ENCODE measurements at regions not wholly inside any gene's neighbourhood (a gene's known extent, or its start where the extent isn't known, plus 50 kb on each side); places are given as distances from the start of the nearest gene placed in this dataset.

GRCh38 chr4:35897808-35898207 is 346.5 kb downstream of the ARAP2 start:
- in situ Hi-C loops (cut with MboI; ENCODE audit: low pct_unique_long_range_greater_than_20kb in 2 of 9, low sequenced_read_pairs in 9 of 9, unreplicated experiment in 9 of 9): no loop called here
- ATAC-seq (replicated peaks in 6 of 8): no peak
- H3K27ac ChIP-seq: no peak overlapping the region

GRCh38 chr4:35900286-35901243 is 343.7 kb downstream of the ARAP2 start:
- ATAC-seq (replicated peaks in 6 of 8): no peak
- Histone ChIP-seq H3K4me3 (no peak overlapping the region), H3K4me1 (replicated peaks in 1 of 2) (no peaks in the 10 kb centered on the region), H3K27ac (no peak overlapping the region)
- 0 to 93% (median 62%) methylated on average over 1 to 7 of the region's 10 CpGs for WGBS, 10 experiments
- in situ Hi-C loops (cut with MboI; ENCODE audit: low pct_unique_long_range_greater_than_20kb in 2 of 9, low sequenced_read_pairs in 9 of 9, unreplicated experiment in 9 of 9): no loop called here

More at GRCh38 chr4:35897808-35898207, 346.5 kb downstream of the ARAP2 start:
- Histone ChIP-seq H3K4me1 (replicated peaks in 1 of 2) (no peaks in the 10 kb centered on the region), H3K4me3 (no peak overlapping the region)

DNA sequence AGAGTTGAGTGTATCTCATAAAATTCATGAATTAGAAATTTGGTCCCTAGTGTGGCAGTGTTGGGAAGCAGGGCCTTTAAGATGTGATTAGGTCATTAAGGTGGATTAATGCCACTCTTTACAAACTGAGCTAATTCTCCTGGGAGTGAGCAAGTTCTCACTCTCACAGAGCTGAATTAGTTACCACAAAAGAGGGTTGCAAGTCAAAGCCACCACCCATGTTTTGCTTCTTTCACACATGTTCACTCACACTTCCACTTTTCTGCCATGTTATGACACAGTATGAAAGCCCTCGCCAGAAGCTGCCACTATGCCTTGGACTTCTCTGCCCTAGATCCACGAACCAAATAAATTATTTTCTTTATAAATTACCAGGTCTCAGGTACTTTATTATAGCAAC is 332.1 kb downstream of the ARAP2 start:
- in situ Hi-C loops (cut with MboI; ENCODE audit: low pct_unique_long_range_greater_than_20kb in 2 of 9, low sequenced_read_pairs in 9 of 9, unreplicated experiment in 9 of 9): no loop called here
- no peak for ATAC-seq (replicated peaks in 6 of 8)

GRCh38 chr4:35918491-35918977 is 325.8 kb downstream of the ARAP2 start:
- 0 to 80% (median 27%) methylated on average over 1 of the region's 1 CpG; no CpG with 5 or more reads in 2 of the 10 experiments for WGBS, 10 experiments
- in situ Hi-C loops (cut with MboI; ENCODE audit: low pct_unique_long_range_greater_than_20kb in 2 of 9, low sequenced_read_pairs in 9 of 9, unreplicated experiment in 9 of 9): no loop called here
- no peak for ATAC-seq (replicated peaks in 6 of 8)
- Histone ChIP-seq H3K27ac (no peak overlapping the region), H3K4me1 (replicated peaks in 1 of 2) (no peaks in the 10 kb centered on the region), H3K4me3 (no peak overlapping the region)

More for the DNA sequence above, 332.1 kb downstream of the ARAP2 start:
- Histone ChIP-seq H3K4me1 (replicated peaks in 1 of 2) (no peaks in the 10 kb centered on the region), H3K27ac (no peak overlapping the region), H3K4me3 (no peak overlapping the region)
- WGBS, 10 experiments: 0 to 71% (median 40%) methylated on average over 1 to 2 of the region's 2 CpGs; no CpG with 5 or more reads in 1 of the 10 experiments

DNA sequence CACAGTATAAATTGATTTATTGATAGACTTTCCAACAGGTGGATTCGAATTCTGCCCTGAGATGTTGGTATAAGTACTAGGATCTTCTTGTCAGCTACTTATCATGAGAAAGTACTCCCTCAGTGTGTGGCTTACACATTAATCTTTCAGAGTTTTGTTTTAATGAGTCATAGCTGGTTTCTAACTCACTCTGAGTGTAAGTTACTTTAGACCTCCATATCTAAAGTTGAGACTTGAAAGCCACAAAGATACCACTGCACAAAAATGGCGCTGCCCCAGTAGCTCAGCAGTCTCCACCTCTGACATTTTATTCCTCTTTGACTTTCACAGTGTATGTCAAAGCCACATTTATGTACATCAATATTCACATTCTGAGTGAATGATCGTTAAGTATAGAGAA is 318.5 kb downstream of the ARAP2 start:
- Histone ChIP-seq H3K4me1 (replicated peaks in 1 of 2) (no peaks in the 10 kb centered on the region), H3K27ac (no peak overlapping the region), H3K4me3 (no peak overlapping the region)
- no peak for ATAC-seq (replicated peaks in 6 of 8)
- in situ Hi-C loops (cut with MboI; ENCODE audit: low pct_unique_long_range_greater_than_20kb in 2 of 9, low sequenced_read_pairs in 9 of 9, unreplicated experiment in 9 of 9): no loop called here
- WGBS, 10 experiments: 0 to 100% (median 72%) methylated on average over 1 to 3 of the region's 3 CpGs; no CpG with 5 or more reads in 1 of the 10 experiments

DNA sequence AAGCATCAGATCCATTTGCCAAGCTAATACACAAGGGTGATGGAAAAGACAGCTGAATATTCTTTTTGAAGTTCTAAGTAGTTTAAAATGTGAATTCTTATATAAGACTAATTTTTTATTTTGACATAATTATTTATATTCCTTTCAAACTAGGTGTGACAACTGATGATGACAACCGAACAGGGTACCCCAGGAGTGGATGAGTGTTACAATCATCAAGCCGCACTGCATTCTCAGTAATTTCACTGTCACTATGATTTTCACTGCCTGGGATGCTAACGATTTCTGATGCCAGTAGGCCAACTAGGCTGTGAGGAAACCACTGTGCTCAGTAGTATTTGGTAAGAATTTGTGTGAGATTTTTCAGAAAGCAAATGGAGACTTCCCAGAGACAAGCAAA is 317.5 kb downstream of the ARAP2 start:
- in situ Hi-C loops (cut with MboI; ENCODE audit: low pct_unique_long_range_greater_than_20kb in 2 of 9, low sequenced_read_pairs in 9 of 9, unreplicated experiment in 9 of 9): no loop called here

GRCh38 chr4:35933901-35934300 is 310.4 kb downstream of the ARAP2 start:
- WGBS, 10 experiments: 0 to 48% (median 20%) methylated on average over 1 to 3 of the region's 3 CpGs; no CpG with 5 or more reads in 3 of the 10 experiments
- no peak overlapping the region for H3K27ac ChIP-seq
- in situ Hi-C loops (cut with MboI; ENCODE audit: low pct_unique_long_range_greater_than_20kb in 2 of 9, low sequenced_read_pairs in 9 of 9, unreplicated experiment in 9 of 9): no loop called here
- peak in 3 of 8 experiments; percentile 58 to 74 (median 74) for ATAC-seq (replicated peaks in 6 of 8)
- peaks cover 0 to 9% of the 10 kb centered on the region in 2 donors for H3K4me1 ChIP-seq (replicated peaks in 1 of 2)
- no peak overlapping the region for H3K4me3 ChIP-seq

More for the DNA sequence above, 317.5 kb downstream of the ARAP2 start:
- Histone ChIP-seq H3K27ac (no peak overlapping the region), H3K4me1 (replicated peaks in 1 of 2) (no peaks in the 10 kb centered on the region), H3K4me3 (no peak overlapping the region)
- no peak for ATAC-seq (replicated peaks in 6 of 8)
- WGBS, 10 experiments: 0 to 92% (median 67%) methylated on average over 1 to 3 of the region's 3 CpGs; no CpG with 5 or more reads in 1 of the 10 experiments

- Histone ChIP-seq H3K4me1 (replicated peaks in 1 of 2) (peaks cover 0 to 9% of the 10 kb centered on the region in 2 donors), H3K27ac (no peak overlapping the region), H3K4me3 (no peak overlapping the region)
- in situ Hi-C loops (cut with MboI; ENCODE audit: low pct_unique_long_range_greater_than_20kb in 2 of 9, low sequenced_read_pairs in 9 of 9, unreplicated experiment in 9 of 9): no loop called here
- 0 to 55% (median 20%) methylated on average over 2 to 5 of the region's 5 CpGs for WGBS, 10 experiments
- ATAC-seq (replicated peaks in 6 of 8): peak in 4 of 8 experiments; percentile 16 to 53 (median 30)
Measured at GRCh38 chr4:35934320-35934981, 309.9 kb downstream of the ARAP2 start.

GRCh38 chr4:35938936-35939335 is 305.4 kb downstream of the ARAP2 start:
- in situ Hi-C loops (cut with MboI; ENCODE audit: low pct_unique_long_range_greater_than_20kb in 2 of 9, low sequenced_read_pairs in 9 of 9, unreplicated experiment in 9 of 9): no loop called here
- WGBS, 10 experiments: 7 to 100% (median 77%) methylated on average over 1 to 3 of the region's 3 CpGs
- no peak overlapping the region for H3K27ac ChIP-seq
- no peak overlapping the region for H3K4me3 ChIP-seq
- no peak for ATAC-seq (replicated peaks in 6 of 8)
- H3K4me1 ChIP-seq (replicated peaks in 1 of 2): peaks cover 0 to 3% of the 10 kb centered on the region in 2 donors

DNA sequence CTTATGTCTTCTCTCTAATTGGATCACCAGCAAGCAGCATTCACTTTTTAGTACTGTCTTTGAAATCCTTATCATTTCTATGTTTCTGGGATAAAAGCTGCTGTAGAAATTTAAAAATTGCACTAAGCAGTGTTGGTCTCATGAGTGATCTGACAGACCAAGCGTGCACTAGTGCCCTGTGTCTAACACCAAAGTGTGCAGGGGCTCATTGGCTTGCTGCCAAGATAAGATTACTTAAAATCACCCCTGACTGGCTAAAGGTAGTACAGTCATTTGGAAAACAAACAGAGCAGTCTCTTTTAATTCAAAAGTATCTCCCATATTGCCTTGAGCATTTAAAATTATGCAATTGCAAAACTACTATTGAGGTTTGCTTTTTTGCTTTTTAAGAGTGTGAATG is 304.6 kb downstream of the ARAP2 start:
- 0 to 100% (median 80%) methylated on average over 1 of the region's 1 CpG; no CpG with 5 or more reads in 3 of the 10 experiments for WGBS, 10 experiments
- Histone ChIP-seq H3K27ac (no peak overlapping the region), H3K4me3 (no peak overlapping the region), H3K4me1 (replicated peaks in 1 of 2) (no peaks in the 10 kb centered on the region)
- ATAC-seq (replicated peaks in 6 of 8): no peak
- in situ Hi-C loops (cut with MboI; ENCODE audit: low pct_unique_long_range_greater_than_20kb in 2 of 9, low sequenced_read_pairs in 9 of 9, unreplicated experiment in 9 of 9): no loop called here

DNA sequence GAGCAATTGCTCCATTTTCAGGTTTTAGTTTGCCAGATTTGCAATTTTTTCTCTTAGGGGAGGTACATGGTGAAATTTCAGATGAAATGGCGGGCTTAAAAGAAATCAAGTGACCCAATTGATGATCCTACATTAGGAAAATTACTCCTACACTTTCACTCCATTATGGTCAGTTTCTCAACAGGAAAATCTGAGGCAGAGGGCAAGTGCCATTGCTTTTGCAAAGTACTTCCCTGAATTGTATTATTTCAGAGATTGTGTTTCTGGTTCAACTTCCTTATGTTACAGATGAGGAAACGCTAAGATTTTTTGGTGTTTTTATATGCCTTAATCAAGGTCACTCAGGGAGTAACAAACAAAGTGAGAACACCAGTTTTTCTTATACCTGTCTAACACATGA is 302.2 kb downstream of the ARAP2 start:
- H3K4me3 ChIP-seq: no peak overlapping the region
- in situ Hi-C loops (cut with MboI; ENCODE audit: low pct_unique_long_range_greater_than_20kb in 2 of 9, low sequenced_read_pairs in 9 of 9, unreplicated experiment in 9 of 9): no loop called here
- H3K4me1 ChIP-seq (replicated peaks in 1 of 2): no peaks in the 10 kb centered on the region
- H3K27ac ChIP-seq: no peak overlapping the region
- ATAC-seq (replicated peaks in 6 of 8): no peak
- WGBS, 10 experiments: 0 to 100% (median 79%) methylated on average over 1 to 2 of the region's 2 CpGs; no CpG with 5 or more reads in 1 of the 10 experiments

DNA sequence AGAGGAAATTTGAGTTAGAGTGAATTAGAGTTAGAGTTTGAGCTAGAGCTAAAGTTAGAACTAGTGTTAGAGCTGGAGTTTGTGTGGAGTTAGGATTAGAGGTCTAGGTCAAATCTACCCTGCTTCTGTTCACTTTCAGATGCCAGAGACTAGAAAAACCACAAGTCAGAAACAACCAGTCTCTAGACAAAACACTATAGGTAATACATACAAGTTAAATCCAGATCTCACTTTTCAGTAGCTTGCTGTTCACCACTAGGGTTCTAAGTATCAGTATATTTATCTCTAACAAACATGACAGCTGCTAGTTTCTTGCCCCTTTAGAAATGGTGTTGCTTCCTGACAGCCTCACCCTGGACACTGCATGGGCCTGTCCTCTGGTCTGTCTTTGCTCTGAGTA is 300.7 kb downstream of the ARAP2 start:
- no peak for ATAC-seq (replicated peaks in 6 of 8)
- in situ Hi-C loops (cut with MboI; ENCODE audit: low pct_unique_long_range_greater_than_20kb in 2 of 9, low sequenced_read_pairs in 9 of 9, unreplicated experiment in 9 of 9): no loop called here
- H3K4me1 ChIP-seq (replicated peaks in 1 of 2): no peaks in the 10 kb centered on the region

GRCh38 chr4:35948171-35948570 is 296.1 kb downstream of the ARAP2 start:
- 0 to 100% (median 90%) methylated on average over 1 to 2 of the region's 2 CpGs for WGBS, 10 experiments
- no peak for ATAC-seq (replicated peaks in 6 of 8)
- H3K27ac ChIP-seq: no peak overlapping the region
- H3K4me1 ChIP-seq (replicated peaks in 1 of 2): no peaks in the 10 kb centered on the region
- in situ Hi-C loops (cut with MboI; ENCODE audit: low pct_unique_long_range_greater_than_20kb in 2 of 9, low sequenced_read_pairs in 9 of 9, unreplicated experiment in 9 of 9): no loop called here
- no peak overlapping the region for H3K4me3 ChIP-seq

More for the DNA sequence above, 300.7 kb downstream of the ARAP2 start:
- Histone ChIP-seq H3K4me3 (no peak overlapping the region), H3K27ac (no peak overlapping the region)
